A673 (cell line): ENCODE measurements at regions not wholly inside any gene's neighbourhood (a gene's known extent, or its start where the extent isn't known, plus 50 kb on each side); places are given as distances from the start of the nearest gene placed in this dataset.

Experiments used
- CTCF ChIP-seq: fragments of 300-800, 200-600 bp; sonication (generic); conservative IDR thresholded peaks from 2 replicates; pipeline ENCODE4 v1.5.1; 2017; ENCODE audit warnings: low read depth, mild to moderate bottlenecking, antibody characterized with exemption, low read length, moderate library complexity, mixed read lengths
- EZH2 ChIP-seq: fragments of 200-600 bp; sonication (generic); IDR thresholded peaks from 2 replicates; pipeline ENCODE4 v1.6.1; 2017; ENCODE audit warnings: borderline replicate concordance, low read depth, mild to moderate bottlenecking, mixed read lengths, antibody characterized with exemption, low read length; ENCODE audit not compliant: poor library complexity, severe bottlenecking

DNA sequence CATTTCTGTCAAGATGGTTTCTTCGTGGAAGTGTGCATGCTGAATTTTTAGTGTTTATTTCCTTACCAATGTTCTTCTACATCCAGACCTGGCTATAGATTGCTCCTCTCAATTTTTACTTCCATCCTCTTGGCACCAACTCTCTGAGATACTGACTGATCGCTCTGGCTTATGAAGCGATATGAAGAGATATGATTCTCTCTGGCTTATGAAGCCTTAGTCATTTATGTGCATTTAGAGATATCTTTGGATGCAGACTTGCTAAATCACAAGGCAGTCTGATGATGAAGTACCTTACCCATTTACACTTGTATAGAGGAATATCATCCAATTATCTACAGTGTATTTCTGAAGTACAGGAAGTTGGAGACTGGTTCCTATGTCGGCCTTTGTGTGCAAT, 295.4 kb upstream of the STXBP5 start:
- no peak for TF ChIP-seq CTCF
- no peak for TF ChIP-seq EZH2
